Superior temporal gyrus (tissue), 1 donor: ENCODE measurements at regions not wholly inside any gene's neighbourhood (a gene's known extent, or its start where the extent isn't known, plus 50 kb on each side); places are given as distances from the start of the nearest gene placed in this dataset.
"Not testable (repeated sequence)": the region's sequence is repeated elsewhere in the genome, so short reads cannot be mapped to it uniquely, and the experiment has no call there.

Experiments
- DNase-seq: peaks from one replicate; pipeline ENCODE4 v3.0.0-alpha.2; 2016; ENCODE audit errors: extremely low spot score

DNA sequence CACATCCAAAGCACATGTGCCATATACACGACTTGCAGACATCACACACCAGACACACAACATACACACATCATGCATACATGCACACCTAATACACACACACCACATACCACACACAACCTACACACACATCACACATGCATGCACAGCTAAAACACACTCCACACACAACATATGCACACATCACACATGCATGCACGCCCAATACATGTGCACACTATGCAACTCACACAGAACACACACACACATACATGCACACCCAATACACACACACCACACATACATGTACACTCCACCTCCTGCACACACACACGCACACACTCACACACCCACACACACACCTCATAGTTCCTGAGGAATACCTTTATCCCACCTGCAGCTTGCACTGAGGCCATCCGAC, 436.0 kb downstream of the MIAT start:
- no peak for DNase-seq

DNA sequence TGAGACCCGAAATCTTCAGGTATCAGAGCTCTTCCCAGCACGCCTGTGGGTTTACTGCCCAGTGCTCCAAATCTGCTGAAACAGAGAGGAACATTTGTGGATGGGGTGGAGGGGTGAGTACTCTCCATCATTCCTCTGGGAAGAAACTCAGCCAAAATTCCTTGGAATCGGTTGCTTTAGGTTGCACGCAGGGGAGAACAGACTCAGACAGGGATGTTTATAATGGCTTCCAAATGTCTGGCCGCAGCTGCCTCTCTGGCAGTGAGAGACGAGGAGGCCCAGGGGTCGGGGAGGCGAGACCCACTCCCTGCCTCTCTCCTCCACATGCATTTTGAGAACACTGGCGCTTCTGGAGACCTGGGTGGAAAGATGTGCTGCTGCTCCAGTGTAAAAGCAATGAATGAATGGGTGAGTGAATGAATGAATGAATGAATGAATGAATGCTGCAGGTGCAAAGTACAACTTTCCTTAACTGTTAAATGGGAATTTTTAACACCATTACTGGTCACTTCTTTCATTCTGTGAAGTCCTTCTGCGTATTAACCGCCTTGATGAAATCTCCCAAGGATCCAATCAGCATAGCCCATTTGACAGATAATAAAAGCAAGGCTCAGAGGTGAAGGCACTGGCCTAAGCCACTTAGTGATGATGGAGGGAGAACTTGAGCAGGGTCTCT, 437.4 kb downstream of the MIAT start:
- DNase-seq: no peak

DNA sequence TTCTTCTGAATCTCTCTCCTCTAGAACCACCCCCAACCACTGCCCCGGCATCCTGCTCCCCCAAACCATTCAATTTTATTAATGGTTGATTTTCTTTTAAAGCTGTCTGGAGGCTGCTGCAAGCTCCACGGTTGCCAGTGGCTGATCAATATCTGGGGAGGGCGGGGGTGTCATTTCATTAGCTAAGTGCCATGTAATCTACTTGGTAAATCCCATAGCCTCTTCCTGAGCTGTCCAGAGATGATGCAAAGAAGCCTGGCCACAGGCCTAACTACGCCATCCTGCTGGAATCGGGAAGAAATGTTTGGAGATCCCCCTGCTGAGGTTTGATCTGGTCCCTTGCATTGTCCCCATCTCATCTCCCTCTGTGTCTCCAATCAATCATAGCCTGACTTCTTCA, 440.1 kb downstream of the MIAT start:
- no peak for DNase-seq

DNA sequence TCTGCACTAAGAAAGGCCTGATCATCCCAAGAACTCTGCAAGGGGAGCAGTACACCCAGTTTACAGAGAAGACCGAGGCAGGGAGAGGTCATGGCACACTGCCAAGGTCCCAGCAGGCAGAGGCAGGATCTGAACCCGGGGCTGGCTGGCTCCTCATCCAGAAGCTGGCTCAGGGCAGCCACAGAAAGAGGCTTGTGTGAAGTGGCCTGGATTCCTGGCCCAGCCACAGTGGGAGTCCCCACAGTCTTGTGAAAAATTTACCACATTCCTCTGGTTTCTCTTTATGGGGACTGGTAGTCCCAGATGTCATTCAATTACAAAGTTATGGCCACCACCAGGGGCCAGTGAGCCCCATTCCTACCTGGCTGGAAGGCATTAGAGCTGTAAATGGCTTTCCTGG, 440.5 kb downstream of the MIAT start:
- DNase-seq: no peak

DNA sequence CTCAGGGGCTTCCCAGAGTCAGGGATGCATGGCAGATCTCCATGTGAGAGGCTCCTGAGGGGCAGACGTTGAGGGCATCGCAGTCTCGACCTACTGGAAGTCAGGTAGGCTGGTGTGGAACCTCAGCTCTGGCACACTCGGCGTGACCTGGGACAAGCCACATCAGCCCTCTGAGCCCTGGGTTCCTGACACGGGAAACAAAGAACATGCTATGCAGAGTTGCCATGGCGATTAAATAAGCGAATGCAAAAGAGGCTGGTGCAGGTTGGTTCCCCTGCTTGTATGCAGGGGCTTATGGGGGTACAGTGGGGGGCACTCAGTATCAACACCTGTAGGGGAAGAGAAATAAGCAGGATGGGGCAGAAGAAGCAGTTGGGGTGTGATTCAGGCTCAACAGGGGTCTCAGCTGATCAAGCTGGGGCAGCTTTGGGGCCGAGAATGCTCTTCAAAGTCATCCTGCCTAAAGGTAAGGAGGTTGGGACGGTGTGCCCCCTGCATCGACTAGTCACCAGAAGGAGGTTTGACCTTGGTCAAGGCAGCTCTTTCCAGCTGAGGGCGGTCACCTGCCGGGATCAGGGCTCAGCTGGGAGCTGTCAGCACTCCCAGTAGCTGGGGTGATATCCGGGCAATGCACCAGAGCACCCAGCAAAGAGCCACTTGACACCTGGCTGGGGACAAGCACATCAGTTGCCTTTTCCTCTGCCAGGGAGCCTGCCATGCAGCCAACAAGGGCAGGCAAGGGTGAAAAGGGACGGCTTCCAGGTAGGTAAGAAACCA, 442.7 kb downstream of the MIAT start:
- no peak for DNase-seq

DNA sequence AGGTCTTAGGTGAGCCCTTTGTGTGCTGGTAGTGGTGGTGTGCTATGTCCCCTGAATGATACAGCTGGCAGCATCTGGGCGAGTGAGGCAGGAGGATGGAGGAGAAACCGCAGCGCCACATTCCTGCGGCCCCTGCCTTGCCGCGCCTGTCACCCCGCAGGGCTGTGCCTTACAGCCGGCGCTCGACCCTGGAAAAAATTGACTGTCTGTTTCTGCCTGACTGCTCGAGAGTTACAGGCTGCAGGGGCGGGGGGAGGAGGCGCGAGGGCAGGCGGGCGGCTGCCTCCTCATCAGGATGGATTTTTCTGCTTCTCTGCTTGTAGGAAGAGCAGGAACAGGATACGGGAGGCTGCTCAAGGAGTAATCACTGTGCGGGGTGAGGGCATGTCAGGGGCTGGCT, 443.4 kb downstream of the MIAT start:
- no peak for DNase-seq

DNA sequence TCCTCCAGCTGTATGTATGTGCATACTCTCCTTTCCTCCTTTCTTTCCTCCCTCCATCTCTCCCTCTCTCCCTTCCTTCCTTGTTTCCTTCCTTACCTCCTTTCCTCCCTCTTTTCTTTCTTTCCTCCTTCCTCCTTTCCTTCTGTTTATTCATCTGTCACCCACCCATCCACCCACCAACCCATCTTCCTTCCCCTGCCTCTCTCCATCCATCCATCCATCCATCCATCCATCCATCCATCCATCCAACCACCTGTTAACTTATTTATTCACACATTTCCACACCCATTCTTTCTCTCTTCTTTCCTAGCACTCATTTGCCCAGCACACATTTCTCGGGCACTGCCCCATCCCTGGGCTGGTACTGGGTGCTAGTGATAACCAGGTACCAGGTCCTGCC, 443.9 kb downstream of the MIAT start:
- DNase-seq: no peak

DNA sequence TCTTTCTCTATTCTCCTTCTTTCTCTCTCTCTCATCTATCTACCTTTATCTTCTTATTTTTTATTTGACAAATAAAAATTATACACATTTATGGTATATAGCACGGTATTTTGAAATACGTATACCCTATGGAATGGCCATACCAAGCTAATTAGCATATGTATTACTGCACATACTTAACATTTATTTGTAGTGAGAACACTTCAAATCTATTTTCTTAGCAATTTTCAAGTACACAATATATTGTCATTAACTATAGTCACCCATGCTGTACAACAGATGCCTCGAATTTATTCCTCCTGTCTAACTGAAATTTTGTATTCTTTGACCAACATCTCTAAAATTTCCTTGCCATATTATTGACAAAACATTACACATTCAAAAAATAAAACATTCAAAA, 447.1 kb downstream of the MIAT start:
- DNase-seq: no peak

DNA sequence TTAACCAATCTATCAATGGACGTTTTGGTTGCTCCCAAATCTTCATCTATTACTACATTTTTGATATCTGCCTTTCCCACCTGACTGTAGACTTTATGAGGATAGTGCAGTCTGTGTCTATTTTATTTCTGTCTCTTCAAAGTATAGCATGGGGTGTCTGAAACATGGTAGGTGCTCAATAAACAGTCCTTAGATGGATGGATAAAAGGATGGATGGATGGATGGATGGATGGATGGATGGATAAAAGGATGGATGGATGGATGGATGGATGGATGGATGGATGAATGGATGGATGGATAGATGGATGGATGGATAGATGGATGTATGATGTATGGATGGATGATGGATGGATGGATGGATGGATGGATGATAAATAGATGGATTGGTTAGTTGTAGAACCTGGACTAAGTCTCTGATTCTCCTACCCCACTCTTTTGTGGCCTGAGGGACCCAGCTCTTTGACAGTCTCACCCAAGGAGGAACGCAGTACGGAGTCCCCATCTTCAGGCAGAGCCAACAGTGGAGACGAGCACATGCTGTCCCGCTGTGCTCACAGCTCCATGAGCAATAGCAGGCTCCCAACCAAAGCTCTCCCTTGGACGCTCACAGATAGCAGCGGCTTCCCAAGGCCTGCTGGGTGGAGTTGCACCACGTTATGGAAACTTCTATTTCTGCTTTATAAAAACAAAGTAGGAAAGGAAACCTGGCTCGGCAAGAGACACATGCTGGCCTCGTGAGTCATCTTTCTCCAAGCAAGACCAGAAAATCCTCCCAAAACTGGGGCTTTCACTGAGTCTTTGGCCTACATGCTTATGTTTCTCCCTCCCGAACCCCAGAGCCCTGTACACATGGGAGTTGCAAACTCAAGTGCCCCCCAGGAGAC, 448.0 kb downstream of the MIAT start:
- no peak for DNase-seq

DNA sequence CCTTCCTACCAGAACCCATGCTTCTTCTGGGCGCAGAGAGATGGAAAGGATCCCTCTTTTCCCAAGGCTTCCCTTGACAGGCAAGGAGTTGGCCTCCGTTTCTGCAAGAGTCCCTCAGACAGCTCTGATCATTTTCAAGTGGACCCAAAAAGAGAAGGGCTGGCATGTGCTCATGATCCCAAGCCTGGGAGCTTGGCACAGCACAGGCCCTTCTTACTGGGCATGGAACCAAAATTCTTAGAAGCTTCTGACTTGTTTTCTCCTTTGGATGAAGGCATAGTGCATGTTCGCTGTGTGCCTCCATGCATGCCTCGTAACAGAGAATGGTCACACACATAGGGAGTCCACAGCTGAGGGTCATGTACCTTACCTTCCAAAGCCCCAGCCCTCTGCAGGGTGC, 449.6 kb downstream of the MIAT start:
- no peak for DNase-seq

DNA sequence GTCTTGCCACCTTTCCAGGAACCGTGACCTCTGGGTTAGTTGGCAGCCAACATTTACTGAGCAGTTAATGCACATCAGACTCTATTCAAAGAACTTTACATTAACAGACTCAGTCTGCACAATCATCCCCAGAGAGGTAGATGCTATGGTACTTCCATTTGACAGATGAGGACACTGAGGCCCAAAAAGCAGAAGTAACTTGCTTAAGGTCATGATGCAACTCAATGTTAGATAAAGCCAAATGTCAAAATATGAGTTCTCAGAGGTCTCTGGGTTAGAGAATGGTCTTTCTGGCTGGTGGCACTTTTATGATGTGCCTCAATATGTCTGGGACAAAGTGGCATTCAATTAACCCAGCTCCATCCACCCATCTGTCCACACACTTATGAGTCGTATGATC, 450.0 kb downstream of the MIAT start:
- no peak for DNase-seq

DNA sequence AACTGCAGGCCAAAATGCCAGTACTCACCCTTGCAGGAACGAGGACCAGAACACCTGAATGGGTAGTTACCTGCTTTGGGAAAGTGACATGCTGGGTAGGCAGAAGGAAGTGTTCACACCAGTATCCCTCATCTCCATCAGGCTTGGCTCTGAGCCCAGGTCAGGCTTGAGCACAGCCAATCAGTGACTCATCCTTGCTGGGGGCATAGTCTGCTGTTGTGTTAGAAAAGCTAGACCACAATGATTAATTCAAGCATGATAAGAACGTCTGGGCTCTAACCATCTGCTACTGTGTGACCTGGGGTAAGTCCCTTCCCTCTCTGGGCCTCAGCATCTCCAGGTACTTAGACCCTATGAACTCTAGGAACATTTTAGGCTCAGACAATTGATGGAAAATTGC, 450.4 kb downstream of the MIAT start:
- no peak for DNase-seq

DNA sequence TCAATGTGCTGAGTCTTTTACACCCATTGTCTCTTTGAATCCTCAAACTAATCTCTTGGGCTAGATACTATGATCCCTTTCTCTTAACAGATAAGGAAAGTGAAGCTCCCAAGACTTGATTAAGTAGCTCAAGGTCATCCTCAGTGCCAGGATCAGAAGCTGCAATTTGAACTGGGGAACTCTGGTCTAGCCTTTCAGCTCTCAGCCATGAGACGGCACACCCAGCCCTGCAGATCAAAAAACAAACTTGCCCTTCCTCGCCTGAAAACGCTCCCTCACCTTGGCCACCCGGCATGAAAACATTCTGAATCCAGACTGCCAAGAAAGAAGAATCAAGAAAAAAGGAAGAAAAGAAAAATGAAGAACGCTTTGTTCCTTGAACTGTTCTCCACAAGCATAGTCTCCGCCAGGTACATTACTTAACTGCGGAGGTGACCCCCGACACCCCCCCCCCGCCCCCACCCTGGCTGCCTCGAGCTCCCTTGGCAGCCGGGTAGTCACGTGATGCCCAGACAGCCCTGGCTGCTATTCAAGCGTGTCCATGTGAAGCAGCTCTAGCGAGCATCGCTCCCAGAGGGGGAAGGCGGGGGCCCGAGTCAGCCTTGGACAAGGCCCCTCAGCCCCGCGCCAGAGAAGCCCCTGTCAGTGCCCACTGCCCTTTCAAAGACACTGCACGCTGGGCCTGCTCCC, 451.2 kb downstream of the MIAT start:
- no peak for DNase-seq

DNA sequence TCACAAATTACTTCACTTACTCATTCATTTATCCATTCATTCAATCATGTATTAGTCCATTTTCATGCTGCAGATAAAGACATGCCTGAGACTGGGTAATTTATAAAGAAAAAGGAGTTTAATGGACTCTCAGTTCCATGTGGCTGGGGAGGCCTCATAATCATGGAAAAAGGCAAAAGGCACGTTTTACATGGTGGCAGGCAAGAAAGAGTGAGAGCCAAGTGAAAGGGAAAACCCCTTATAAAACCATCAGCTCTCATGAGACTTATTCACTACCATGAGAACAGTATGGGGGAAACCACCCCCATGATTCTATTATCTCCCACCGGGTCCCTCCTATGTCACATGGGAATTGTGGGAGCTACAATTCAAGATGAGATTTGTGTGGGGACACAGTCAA, 452.0 kb downstream of the MIAT start:
- not testable (repeated sequence) for DNase-seq

DNA sequence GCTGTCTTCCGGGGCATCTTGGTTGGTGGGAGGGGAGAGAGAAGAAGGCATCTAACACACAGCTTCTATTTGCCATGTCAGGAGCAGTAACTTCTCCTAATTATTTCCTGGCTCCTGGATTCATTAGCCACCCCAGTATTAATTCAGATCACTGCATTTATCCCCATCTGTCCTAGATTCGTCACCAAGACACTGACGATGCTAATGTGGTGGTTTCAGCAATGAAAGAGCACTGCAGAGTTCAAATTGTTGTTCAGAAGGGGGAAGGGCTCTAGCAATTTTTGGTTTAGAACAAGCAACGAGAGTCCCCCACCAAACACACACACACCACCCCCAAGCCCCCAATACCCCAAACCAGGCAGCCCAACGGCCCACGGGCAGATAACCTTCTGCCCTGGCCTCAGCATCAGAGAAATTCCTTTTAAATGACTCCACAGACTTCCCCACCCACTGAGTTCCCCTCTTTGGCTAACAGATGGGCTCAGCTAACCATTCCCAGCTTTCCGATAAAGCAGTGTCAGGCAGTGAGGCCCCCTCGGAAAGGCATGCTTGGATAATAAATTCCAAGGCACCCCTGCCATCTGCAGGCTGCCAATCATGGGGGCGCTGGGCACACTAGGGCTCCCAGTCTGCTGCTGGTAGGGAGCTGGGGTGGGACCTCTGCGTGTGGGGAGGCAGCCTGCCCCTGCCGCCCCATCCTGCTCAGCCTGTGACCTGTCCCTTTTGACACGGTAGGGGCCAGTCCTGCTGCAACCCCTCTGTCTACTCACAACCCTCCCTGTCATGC, 453.5 kb downstream of the MIAT start:
- DNase-seq: no peak

DNA sequence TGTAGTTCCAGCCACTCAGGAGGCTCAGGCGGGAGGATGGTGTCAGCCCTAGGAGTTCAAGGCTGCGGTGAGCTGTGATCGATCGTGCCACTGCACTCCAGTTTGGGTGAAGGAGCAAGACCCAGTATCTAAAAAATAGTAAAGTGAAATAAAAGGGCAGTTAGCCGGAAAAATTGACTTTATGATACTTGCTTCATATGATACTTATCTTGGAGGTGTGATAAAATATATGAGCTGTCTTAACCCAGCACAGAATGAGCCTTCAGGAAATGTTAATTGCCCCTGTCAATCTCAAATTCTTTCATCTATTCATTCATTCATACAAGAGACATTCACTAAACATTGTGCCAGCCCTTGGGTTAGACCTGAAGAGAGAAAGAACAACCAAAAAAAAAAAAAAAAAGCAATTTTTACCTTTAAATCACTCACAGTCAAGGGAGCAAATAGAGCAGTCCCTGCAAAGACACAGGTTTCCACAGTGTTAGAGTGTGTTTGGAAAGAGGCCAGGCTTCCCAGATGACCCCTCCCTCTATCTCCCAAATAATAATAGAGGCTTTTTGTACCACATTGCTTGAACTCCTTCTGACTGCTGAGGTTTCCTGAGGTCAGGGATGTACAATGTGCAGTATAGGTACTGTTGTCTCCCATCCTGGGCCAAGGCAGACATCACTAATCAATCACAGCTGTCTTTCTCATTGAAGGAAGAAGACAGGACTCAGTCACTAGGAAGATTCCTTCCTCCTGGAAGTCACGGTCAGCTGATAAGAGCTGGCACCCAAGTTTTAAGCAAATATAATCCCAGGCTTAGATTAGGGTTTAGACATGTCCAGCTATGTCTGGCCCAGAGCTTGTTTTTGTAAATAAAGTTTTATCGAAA, 454.6 kb downstream of the MIAT start:
- DNase-seq: no peak

DNA sequence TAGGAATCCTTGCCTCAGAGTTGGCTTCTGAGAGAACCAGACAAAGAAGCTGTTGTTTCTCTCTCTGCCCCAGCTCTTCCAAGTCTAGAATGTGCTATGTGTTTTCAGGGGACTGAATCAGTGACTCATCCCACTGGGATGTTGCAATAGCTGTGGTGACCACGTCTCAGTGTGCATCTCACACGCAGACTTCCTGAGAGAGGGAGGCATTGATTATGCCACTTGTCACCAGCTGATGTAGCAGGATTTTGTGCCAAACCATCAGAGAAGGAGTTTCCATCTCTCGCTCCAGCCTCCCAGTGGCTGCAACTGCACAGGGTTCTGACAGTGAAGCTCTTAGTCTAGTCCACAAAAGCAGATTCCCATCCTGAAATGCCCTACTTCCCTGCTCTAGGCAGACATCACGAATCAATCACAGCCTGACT, 455.8 kb downstream of the MIAT start:
- DNase-seq: peak; percentile 85

DNA sequence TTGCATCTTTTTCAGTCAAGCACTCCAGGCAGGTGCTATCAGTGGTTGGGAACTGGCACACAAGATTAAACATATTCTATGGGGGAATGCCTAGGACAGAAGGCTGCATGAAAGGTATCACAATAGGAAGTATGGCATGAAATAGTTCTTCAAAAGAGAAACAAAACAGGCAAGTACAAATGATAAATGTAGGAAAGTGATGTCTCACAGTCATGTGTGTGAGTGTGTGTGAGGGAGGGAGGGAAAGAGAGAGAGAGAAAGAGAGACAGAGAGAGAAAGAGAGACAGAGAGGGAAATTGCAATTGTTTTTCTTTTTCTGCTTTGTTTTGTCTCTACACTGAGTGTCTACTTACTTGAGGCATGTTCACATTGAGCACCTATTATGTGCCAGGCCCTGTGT, 456.3 kb downstream of the MIAT start:
- no peak for DNase-seq

DNA sequence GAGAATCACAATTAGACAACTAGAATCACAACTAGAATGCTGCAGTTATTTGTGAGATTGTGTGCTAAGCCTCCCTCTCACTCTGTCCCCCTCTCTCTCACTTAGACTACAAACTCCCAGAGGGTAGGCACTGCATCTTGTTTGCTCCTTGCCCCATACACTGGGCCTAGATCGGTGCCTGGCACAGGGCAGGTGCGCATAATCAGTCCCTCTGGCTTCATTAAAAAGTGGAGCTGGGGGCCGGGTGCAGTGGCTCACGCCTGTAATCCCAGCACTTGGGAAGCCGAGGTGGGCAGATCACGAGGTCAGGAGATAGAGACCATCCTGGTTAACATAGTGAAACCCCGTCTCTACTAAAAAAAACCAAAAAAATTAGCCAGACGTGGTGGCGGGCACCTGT, 456.8 kb downstream of the MIAT start:
- no peak for DNase-seq

DNA sequence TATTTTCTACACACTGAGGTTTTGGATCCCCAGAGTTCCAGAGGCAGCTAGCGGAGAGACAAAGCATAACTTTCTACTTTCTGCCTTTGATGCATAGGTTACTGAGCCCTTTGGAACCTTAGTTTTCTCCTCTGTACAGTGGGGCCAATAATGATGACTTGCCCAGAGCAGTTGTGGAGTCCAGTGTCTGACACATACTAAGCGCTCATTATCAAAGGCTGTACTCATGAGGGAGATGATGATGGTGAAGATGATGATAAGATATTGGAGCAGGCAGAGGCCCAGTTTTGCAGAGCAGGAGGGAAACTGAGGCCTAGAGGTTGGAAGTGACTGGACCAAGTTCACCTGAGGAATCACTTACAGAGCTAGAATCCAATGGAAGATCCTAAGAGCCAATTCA, 458.0 kb downstream of the MIAT start:
- DNase-seq: no peak
